Spinal cord (tissue), 9 donors: ENCODE measurements at regions not wholly inside any gene's neighbourhood (a gene's known extent, or its start where the extent isn't known, plus 50 kb on each side); places are given as distances from the start of the nearest gene placed in this dataset.
A peak's percentile ranks its signal among the peaks of the same experiment; 100 is the strongest.

Experiments used
- DNase-seq, 6 donors: peaks; one replicate each; pipeline versions ENCODE4 v3.0.0 to v3.0.0-alpha.2; 2013 to 2015; ENCODE audit warnings: low spot score in 6 of 6, low read depth in 4 of 6
- H3K27ac ChIP-seq: one replicate; pipeline ENCODE4 v1.5.1; 2013; ENCODE audit warnings: low read depth, low read length, control low read depth
- H3K27me3 ChIP-seq: one replicate; pipeline ENCODE4 v1.6.1; 2013; ENCODE audit warnings: low read length; ENCODE audit not compliant: control insufficient read depth, insufficient read depth
- H3K36me3 ChIP-seq: one replicate; pipeline ENCODE4 v1.6.1; 2013; ENCODE audit warnings: low read length; ENCODE audit not compliant: control insufficient read depth, insufficient read depth
- H3K4me1 ChIP-seq: one replicate; pipeline ENCODE4 v1.6.1; 2013; ENCODE audit warnings: low read length; ENCODE audit not compliant: control insufficient read depth, insufficient read depth
- H3K4me3 ChIP-seq: one replicate; pipeline ENCODE4 v1.5.1; 2013; ENCODE audit warnings: low read depth, low read length, control low read depth
- H3K9me3 ChIP-seq: one replicate; pipeline ENCODE4 v1.6.1; 2013; ENCODE audit warnings: low read length; ENCODE audit not compliant: control insufficient read depth, insufficient read depth
- WGBS: methylation state at CpG from one replicate; pipeline ENCODE4 v1.1.5; 2013; ENCODE audit warnings: missing lambda C conversion rate; ENCODE audit not compliant: insufficient coverage; 5-methylcytosine and 5-hydroxymethylcytosine counted together
- donor health status: healthy.

GRCh38 chr7:35998481-35998880 is 154.6 kb upstream of the EEPD1 start:
- H3K9me3 ChIP-seq, result no peaks in the 10 kb centered on the region
- H3K4me3 ChIP-seq, result no peak overlapping the region
- 92% methylated on average over 2 of the region's 5 CpGs for WGBS
- no peaks in the 10 kb centered on the region for H3K27me3 ChIP-seq
- H3K27ac ChIP-seq, result no peak overlapping the region
- DNase-seq, result no peak
- no peaks in the 10 kb centered on the region for H3K36me3 ChIP-seq
- no peaks in the 10 kb centered on the region for H3K4me1 ChIP-seq

- no peaks in the 10 kb centered on the region for H3K27me3 ChIP-seq
- H3K9me3 ChIP-seq, result no peaks in the 10 kb centered on the region
- DNase-seq, result no peak
- H3K4me3 ChIP-seq, result no peak overlapping the region
- H3K4me1 ChIP-seq, result no peaks in the 10 kb centered on the region
- 96% methylated on average over 3 of the region's 3 CpGs for WGBS
- H3K27ac ChIP-seq, result no peak overlapping the region
- no peaks in the 10 kb centered on the region for H3K36me3 ChIP-seq
Observed at GRCh38 chr7:36001546-36001945, 151.5 kb upstream of the EEPD1 start.

DNA sequence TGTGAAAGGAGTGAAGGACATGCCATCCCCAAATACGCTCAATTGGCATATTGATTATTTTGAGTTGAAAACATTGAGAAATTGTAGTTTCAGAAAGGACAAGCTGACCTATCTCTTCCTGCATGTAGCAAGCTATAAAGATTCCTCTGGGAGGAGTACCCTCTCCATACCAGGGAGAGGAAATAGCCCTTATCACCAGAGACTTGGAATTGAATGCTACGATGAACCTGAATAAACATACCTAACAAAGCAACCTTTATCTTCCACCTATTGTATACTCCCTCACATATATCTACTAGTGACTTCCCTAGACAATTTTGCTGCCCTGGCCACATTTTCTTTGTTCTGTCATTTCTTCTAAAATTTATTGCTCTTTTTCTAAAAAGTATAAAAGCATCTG is 150.2 kb upstream of the EEPD1 start:
- H3K27ac ChIP-seq, result no peak overlapping the region
- DNase-seq, result no peak
- H3K4me3 ChIP-seq, result no peak overlapping the region
- no peaks in the 10 kb centered on the region for H3K9me3 ChIP-seq
- 93% methylated on average over 2 of the region's 2 CpGs for WGBS
- no peaks in the 10 kb centered on the region for H3K36me3 ChIP-seq
- no peaks in the 10 kb centered on the region for H3K27me3 ChIP-seq
- no peaks in the 10 kb centered on the region for H3K4me1 ChIP-seq

DNA sequence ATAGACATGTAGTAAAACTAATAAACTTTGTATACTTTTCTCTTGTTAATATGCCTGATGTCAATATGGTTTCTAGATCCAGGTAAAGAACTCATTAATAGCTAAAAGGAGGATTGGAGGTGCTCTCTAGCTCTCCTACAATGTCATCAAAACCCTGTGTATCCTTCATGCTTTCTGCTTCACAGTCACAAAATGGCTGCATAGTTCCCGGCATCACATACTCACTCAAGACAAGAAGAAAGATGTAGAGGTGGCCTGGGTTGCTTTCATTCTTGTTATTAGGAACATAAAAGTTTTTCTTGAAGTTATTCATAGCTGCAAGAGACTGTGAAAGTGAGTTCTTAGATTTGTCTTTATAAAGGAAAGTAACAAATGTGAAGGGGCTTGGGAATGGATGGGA is 149.7 kb upstream of the EEPD1 start:
- Histone ChIP-seq H3K36me3 (no peaks in the 10 kb centered on the region), H3K27me3 (no peaks in the 10 kb centered on the region), H3K4me3 (no peak overlapping the region), H3K27ac (no peak overlapping the region), H3K4me1 (no peaks in the 10 kb centered on the region), H3K9me3 (no peaks in the 10 kb centered on the region)
- DNase-seq, result no peak
- WGBS, result no CpG with 5 or more reads among the region's 1 CpG

- no peaks in the 10 kb centered on the region for H3K36me3 ChIP-seq
- no peak for DNase-seq
- no peaks in the 10 kb centered on the region for H3K9me3 ChIP-seq
- H3K27ac ChIP-seq, result no peak overlapping the region
- no peak overlapping the region for H3K4me3 ChIP-seq
- no peaks in the 10 kb centered on the region for H3K27me3 ChIP-seq
- H3K4me1 ChIP-seq, result no peaks in the 10 kb centered on the region
- WGBS, result no CpG with 5 or more reads among the region's 3 CpGs
Observed at GRCh38 chr7:36005293-36005692, 147.8 kb upstream of the EEPD1 start.

DNA sequence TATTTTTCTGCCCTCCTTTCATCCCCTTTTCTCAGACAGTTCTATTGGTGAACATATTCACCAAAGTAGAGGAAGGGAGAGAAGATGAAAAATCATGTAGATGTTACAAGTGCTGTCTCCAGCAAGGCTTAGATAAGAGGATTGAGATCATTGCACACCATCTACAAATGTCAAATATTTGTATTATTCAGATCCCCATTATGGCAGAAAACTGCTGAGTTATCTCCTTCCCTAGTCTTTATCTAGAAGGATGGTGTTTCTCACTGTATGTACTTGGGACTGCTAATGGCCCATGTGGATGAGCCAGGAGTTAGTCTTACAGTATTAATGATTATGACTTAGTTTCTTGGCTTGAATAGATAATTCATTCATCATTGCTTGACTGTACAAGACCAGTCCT is 147.2 kb upstream of the EEPD1 start:
- H3K4me3 ChIP-seq, result no peak overlapping the region
- no peaks in the 10 kb centered on the region for H3K36me3 ChIP-seq
- H3K27me3 ChIP-seq, result no peaks in the 10 kb centered on the region
- H3K9me3 ChIP-seq, result no peaks in the 10 kb centered on the region
- peaks cover 4% of the 10 kb centered on the region for H3K4me1 ChIP-seq
- no peak overlapping the region for H3K27ac ChIP-seq
- no peak for DNase-seq

- H3K36me3 ChIP-seq, result no peaks in the 10 kb centered on the region
- H3K27ac ChIP-seq, result no peak overlapping the region
- H3K27me3 ChIP-seq, result no peaks in the 10 kb centered on the region
- no peaks in the 10 kb centered on the region for H3K9me3 ChIP-seq
- H3K4me3 ChIP-seq, result no peak overlapping the region
- peaks cover 13% of the 10 kb centered on the region for H3K4me1 ChIP-seq
- no CpG with 5 or more reads among the region's 5 CpGs for WGBS
- no peak for DNase-seq
Observed at GRCh38 chr7:36006636-36007229, 146.3 kb upstream of the EEPD1 start.

GRCh38 chr7:36010656-36011587 is 142.1 kb upstream of the EEPD1 start:
- Histone ChIP-seq H3K4me1 (peaks cover 17% of the 10 kb centered on the region), H3K36me3 (no peaks in the 10 kb centered on the region), H3K9me3 (no peaks in the 10 kb centered on the region), H3K4me3 (no peak overlapping the region), H3K27me3 (no peaks in the 10 kb centered on the region), H3K27ac (peak overlapping the region; percentile 67)
- DNase-seq, result peak in 2 of 6 donors; percentile 78 to 79
- 50% methylated on average over 10 of the region's 11 CpGs for WGBS

DNA sequence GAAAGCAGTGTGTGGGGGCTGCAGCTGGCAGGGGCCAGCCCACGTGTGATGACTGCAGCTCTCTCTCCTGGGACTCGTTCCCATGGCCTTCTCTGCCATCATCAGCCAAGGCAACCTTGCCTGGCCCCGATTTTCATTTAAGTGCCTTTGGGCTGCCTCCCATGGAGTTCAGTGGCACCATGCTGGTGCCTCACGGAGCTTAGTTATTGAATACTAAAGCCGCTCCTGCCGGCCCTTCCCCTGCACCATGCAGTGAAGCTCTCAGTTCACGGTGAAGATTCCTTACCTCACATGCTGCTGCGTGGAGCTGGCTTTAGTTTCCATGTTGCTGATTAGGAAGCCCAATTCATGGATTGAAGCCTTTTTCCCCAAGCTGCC is 141.5 kb upstream of the EEPD1 start:
- H3K4me1 ChIP-seq, result peaks cover 17% of the 10 kb centered on the region
- peak overlapping the region; percentile 67 for H3K27ac ChIP-seq
- H3K9me3 ChIP-seq, result no peaks in the 10 kb centered on the region
- peak in 1 of 6 donors; percentile 41 for DNase-seq
- H3K4me3 ChIP-seq, result no peak overlapping the region
- H3K36me3 ChIP-seq, result no peaks in the 10 kb centered on the region
- H3K27me3 ChIP-seq, result no peaks in the 10 kb centered on the region
- 15% methylated on average over 4 of the region's 8 CpGs for WGBS
